ENCODE measurements at regions not wholly inside any gene's neighbourhood (a gene's known extent, or its start where the extent isn't known, plus 50 kb on each side); places are given as distances from the start of the nearest gene placed in this dataset.

- no peak for DNase-seq (ENCODE audit: low spot score)
Measured at GRCh38 chr3:139732729-139733128, 55.0 kb upstream of the NMNAT3 start.

- no peak for DNase-seq (ENCODE audit: low spot score)
Measured at GRCh38 chr3:139729300-139729699, 51.5 kb upstream of the NMNAT3 start.

GRCh38 chr3:139728414-139728813 is 50.6 kb upstream of the NMNAT3 start:
- DNase-seq (ENCODE audit: low spot score): no peak
